ENCODE measurements at regions not wholly inside any gene's neighbourhood (a gene's known extent, or its start where the extent isn't known, plus 50 kb on each side); places are given as distances from the start of the nearest gene placed in this dataset.

DNA sequence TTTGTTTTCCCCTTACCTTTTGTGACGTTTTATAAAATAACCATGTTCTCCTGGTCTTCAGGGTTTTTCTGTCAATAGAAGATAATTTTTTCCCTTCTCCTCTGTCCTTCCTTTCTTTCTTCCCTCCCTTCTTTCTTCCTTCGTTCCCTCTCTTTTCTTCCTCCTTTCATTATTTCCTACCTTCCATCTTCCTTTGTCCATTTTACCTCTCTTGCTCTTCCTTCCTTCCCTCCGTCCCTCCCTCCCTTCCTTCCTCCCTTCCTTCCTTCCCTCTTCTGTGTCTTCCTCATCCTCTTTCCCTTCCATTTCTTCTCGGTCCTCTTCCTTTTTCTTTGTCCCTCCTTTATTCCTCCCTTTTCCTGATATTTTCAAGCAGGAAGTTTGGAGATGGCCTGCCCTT is 128.2 kb downstream of the TEX36 start:
- no peaks in the 10 kb centered on the region for H3K36me3 ChIP-seq (ENCODE audit: control insufficient read depth in 1 of 2, insufficient read depth in 2 of 2, low read length in 2 of 2)
- ChIA-PET RAD21 (ENCODE audit: low non-redundant PET in 1 of 2, low total read pairs in 2 of 2, uncharacterized antibody in 2 of 2, unreplicated experiment in 2 of 2) (no interaction called here), CTCF (no interaction called here), POLR2A (no interaction called here)
- no peak overlapping the region for H3K4me3 ChIP-seq (replicated peaks in 1 of 2; ENCODE audit: low read depth in 1 of 2, low read length in 2 of 2)
- H3K4me2 ChIP-seq (ENCODE audit: low read length), result no peak overlapping the region
- no peaks in the 10 kb centered on the region for H3K9me2 ChIP-seq (ENCODE audit: insufficient read depth)
- DNase-seq (ENCODE audit: low read depth, low spot score) (no peak), ATAC-seq (no peak)
- no peaks in the 10 kb centered on the region for H3K4me1 ChIP-seq (ENCODE audit: control insufficient read depth in 1 of 2, insufficient read depth in 2 of 2, low read length in 2 of 2)
- no peak overlapping the region for H3K27ac ChIP-seq (ENCODE audit: low read depth, low read length)
- TF ChIP-seq SP1 (IDR thresholded peaks at IDR 0.05; ENCODE audit: low read depth), result no peak
- no peak for TF ChIP-seq CBX3 (IDR thresholded peaks at IDR 0.05; ENCODE audit: low read depth)
- no peak for TF ChIP-seq EZH2phosphoT487 (IDR thresholded peaks at IDR 0.05; ENCODE audit: borderline replicate concordance)
- no peak for TF ChIP-seq POLR2A (IDR thresholded peaks at IDR 0.05; ENCODE audit: borderline replicate concordance, extremely low read depth, insufficient read depth, insufficient read length)
- no peak for TF ChIP-seq EZH2 (IDR thresholded peaks at IDR 0.05)
- TF ChIP-seq ZFX (IDR thresholded peaks at IDR 0.05), result no peak
- TF ChIP-seq JUND (IDR thresholded peaks at IDR 0.05), result no peak
- no peak for TF ChIP-seq ZNF274 (IDR thresholded peaks at IDR 0.05; ENCODE audit: low read depth, low read length)
- no peak for TF ChIP-seq SRF (IDR thresholded peaks at IDR 0.05; ENCODE audit: low read depth)
- TF ChIP-seq SIN3A (IDR thresholded peaks at IDR 0.05; ENCODE audit: low read depth), result no peak
- TF ChIP-seq CTCF (IDR thresholded peaks at IDR 0.05 in 2 of 3, conservative IDR thresholded peaks at IDR 0.05 in 1 of 3; ENCODE audit: borderline replicate concordance in 1 of 3, insufficient read depth in 1 of 3, low read depth in 2 of 3, low read length in 2 of 3), result no peak
- TF ChIP-seq, protein P1, sequence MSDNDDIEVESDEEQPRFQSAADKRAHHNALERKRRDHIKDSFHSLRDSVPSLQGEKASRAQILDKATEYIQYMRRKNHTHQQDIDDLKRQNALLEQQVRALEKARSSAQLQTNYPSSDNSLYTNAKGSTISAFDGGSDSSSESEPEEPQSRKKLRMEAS (IDR thresholded peaks at IDR 0.05), result no peak
- no peak for TF ChIP-seq ZBTB33 (IDR thresholded peaks at IDR 0.05; ENCODE audit: extremely low read depth, insufficient replicate concordance, low read length)
- TF ChIP-seq, protein P2, sequence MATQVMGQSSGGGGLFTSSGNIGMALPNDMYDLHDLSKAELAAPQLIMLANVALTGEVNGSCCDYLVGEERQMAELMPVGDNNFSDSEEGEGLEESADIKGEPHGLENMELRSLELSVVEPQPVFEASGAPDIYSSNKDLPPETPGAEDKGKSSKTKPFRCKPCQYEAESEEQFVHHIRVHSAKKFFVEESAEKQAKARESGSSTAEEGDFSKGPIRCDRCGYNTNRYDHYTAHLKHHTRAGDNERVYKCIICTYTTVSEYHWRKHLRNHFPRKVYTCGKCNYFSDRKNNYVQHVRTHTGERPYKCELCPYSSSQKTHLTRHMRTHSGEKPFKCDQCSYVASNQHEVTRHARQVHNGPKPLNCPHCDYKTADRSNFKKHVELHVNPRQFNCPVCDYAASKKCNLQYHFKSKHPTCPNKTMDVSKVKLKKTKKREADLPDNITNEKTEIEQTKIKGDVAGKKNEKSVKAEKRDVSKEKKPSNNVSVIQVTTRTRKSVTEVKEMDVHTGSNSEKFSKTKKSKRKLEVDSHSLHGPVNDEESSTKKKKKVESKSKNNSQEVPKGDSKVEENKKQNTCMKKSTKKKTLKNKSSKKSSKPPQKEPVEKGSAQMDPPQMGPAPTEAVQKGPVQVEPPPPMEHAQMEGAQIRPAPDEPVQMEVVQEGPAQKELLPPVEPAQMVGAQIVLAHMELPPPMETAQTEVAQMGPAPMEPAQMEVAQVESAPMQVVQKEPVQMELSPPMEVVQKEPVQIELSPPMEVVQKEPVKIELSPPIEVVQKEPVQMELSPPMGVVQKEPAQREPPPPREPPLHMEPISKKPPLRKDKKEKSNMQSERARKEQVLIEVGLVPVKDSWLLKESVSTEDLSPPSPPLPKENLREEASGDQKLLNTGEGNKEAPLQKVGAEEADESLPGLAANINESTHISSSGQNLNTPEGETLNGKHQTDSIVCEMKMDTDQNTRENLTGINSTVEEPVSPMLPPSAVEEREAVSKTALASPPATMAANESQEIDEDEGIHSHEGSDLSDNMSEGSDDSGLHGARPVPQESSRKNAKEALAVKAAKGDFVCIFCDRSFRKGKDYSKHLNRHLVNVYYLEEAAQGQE (IDR thresholded peaks at IDR 0.05; ENCODE audit: low read depth), result no peak
- no peak for TF ChIP-seq EGR1 (IDR thresholded peaks at IDR 0.05; ENCODE audit: low read depth)
- TF ChIP-seq POLR2AphosphoS5 (IDR thresholded peaks at IDR 0.05; ENCODE audit: low read depth, low read length), result no peak
- TF ChIP-seq RAD21 (IDR thresholded peaks at IDR 0.05; ENCODE audit: low read depth), result no peak
- TF ChIP-seq ATF3 (IDR thresholded peaks at IDR 0.05), result no peak
- TF ChIP-seq ELF1 (IDR thresholded peaks at IDR 0.05; ENCODE audit: borderline replicate concordance, low read depth), result no peak
- TF ChIP-seq CEBPB (IDR thresholded peaks at IDR 0.05; ENCODE audit: low read depth), result no peak
- no peaks in the 10 kb centered on the region for H4K20me1 ChIP-seq (ENCODE audit: insufficient read depth)
- BruUV-seq (replicated peaks), result no TSS peak
- no peak overlapping the region for H2AFZ ChIP-seq (ENCODE audit: low read depth, low read length, poor library complexity, severe bottlenecking)
- H3K9ac ChIP-seq (ENCODE audit: low read length), result no peak overlapping the region
- H3K27me3 ChIP-seq (ENCODE audit: insufficient read depth, low read length), result peaks cover 87% of the 10 kb centered on the region
- intact Hi-C loops (cut with micrococcal nuclease), result no loop called here
- H3K9me3 ChIP-seq (ENCODE audit: control insufficient read depth in 1 of 2, insufficient read depth in 1 of 2, low read depth in 1 of 2, low read length in 2 of 2), result no peaks in the 10 kb centered on the region
- no peaks in the 10 kb centered on the region for H3K79me2 ChIP-seq (ENCODE audit: insufficient read depth, low read length)

All from HCT116 (cell line).